ENCODE measurements at regions not wholly inside any gene's neighbourhood (a gene's known extent, or its start where the extent isn't known, plus 50 kb on each side); places are given as distances from the start of the nearest gene placed in this dataset.

- 69% methylated on average over 4 of the region's 4 CpGs for WGBS
- H3K27ac ChIP-seq = no peak overlapping the region
Measured at GRCh38 chr11:26199331-26200095, 132.4 kb upstream of the ANO3 start.

GRCh38 chr11:26201411-26201810 lies 130.5 kb upstream of the ANO3 start:
- Histone ChIP-seq H3K36me3 (no peaks in the 10 kb centered on the region), H3K27ac (no peak overlapping the region), H3K27me3 (replicated peaks; ENCODE audit: insufficient read depth) (no peaks in the 10 kb centered on the region), H3K4me1 (replicated peaks) (no peaks in the 10 kb centered on the region), H3K4me3 (no peak overlapping the region), H3K9me3 (no peaks in the 10 kb centered on the region)
- intact Hi-C loops (cut with DNase I) = no loop called here
- TF ChIP-seq CTCF (IDR thresholded peaks at IDR 0.05) = no peak
- no peak for TF ChIP-seq POLR2AphosphoS5 (IDR thresholded peaks at IDR 0.05)
- TF ChIP-seq POLR2A (IDR thresholded peaks at IDR 0.05) = no peak
- WGBS = 33% methylated on average over 2 of the region's 2 CpGs
- DNase-seq (ENCODE audit: low spot score) = no peak

More at GRCh38 chr11:26199331-26200095, 132.4 kb upstream of the ANO3 start:
- DNase-seq (ENCODE audit: low spot score) = no peak
- Histone ChIP-seq H3K27me3 (replicated peaks; ENCODE audit: insufficient read depth) (no peaks in the 10 kb centered on the region), H3K36me3 (no peaks in the 10 kb centered on the region), H3K4me3 (no peak overlapping the region), H3K9me3 (no peaks in the 10 kb centered on the region), H3K4me1 (replicated peaks) (no peaks in the 10 kb centered on the region)
- TF ChIP-seq CTCF (IDR thresholded peaks at IDR 0.05) (no peak), POLR2A (IDR thresholded peaks at IDR 0.05) (no peak), POLR2AphosphoS5 (IDR thresholded peaks at IDR 0.05) (no peak)
- intact Hi-C loops (cut with DNase I) = no loop called here

GRCh38 chr11:26202754-26203153 lies 129.2 kb upstream of the ANO3 start:
- no peak for DNase-seq (ENCODE audit: low spot score)
- H3K4me3 ChIP-seq = no peak overlapping the region
- H3K9me3 ChIP-seq = no peaks in the 10 kb centered on the region
- H3K27me3 ChIP-seq (replicated peaks; ENCODE audit: insufficient read depth) = no peaks in the 10 kb centered on the region
- H3K27ac ChIP-seq = no peak overlapping the region
- TF ChIP-seq CTCF (IDR thresholded peaks at IDR 0.05) (no peak), POLR2A (IDR thresholded peaks at IDR 0.05) (no peak), POLR2AphosphoS5 (IDR thresholded peaks at IDR 0.05) (no peak)
- no peaks in the 10 kb centered on the region for H3K36me3 ChIP-seq
- H3K4me1 ChIP-seq (replicated peaks) = no peaks in the 10 kb centered on the region
- intact Hi-C loops (cut with DNase I) = no loop called here
- WGBS = 96% methylated on average over 2 of the region's 2 CpGs

- no peak for DNase-seq (ENCODE audit: low spot score)
- Histone ChIP-seq H3K27me3 (replicated peaks; ENCODE audit: insufficient read depth) (no peaks in the 10 kb centered on the region), H3K4me3 (no peak overlapping the region), H3K27ac (no peak overlapping the region), H3K36me3 (no peaks in the 10 kb centered on the region), H3K9me3 (no peaks in the 10 kb centered on the region), H3K4me1 (replicated peaks) (no peaks in the 10 kb centered on the region)
- TF ChIP-seq POLR2AphosphoS5 (IDR thresholded peaks at IDR 0.05) = no peak
- TF ChIP-seq CTCF (IDR thresholded peaks at IDR 0.05) = no peak
- no peak for TF ChIP-seq POLR2A (IDR thresholded peaks at IDR 0.05)
- intact Hi-C loops (cut with DNase I) = no loop called here
- WGBS = 72% methylated on average over 2 of the region's 2 CpGs
Measured at GRCh38 chr11:26204101-26204500, 127.8 kb upstream of the ANO3 start.

GRCh38 chr11:26204839-26205238 lies 127.1 kb upstream of the ANO3 start:
- WGBS = 82% methylated on average over 5 of the region's 5 CpGs

More at GRCh38 chr11:26204839-26205238, 127.1 kb upstream of the ANO3 start:
- Histone ChIP-seq H3K4me1 (replicated peaks) (no peaks in the 10 kb centered on the region), H3K4me3 (no peak overlapping the region), H3K36me3 (no peaks in the 10 kb centered on the region), H3K9me3 (no peaks in the 10 kb centered on the region), H3K27me3 (replicated peaks; ENCODE audit: insufficient read depth) (no peaks in the 10 kb centered on the region), H3K27ac (no peak overlapping the region)
- intact Hi-C loops (cut with DNase I) = no loop called here
- no peak for DNase-seq (ENCODE audit: low spot score)
- TF ChIP-seq POLR2AphosphoS5 (IDR thresholded peaks at IDR 0.05) (no peak), POLR2A (IDR thresholded peaks at IDR 0.05) (no peak), CTCF (IDR thresholded peaks at IDR 0.05) (no peak)
